ENCODE measurements at regions not wholly inside any gene's neighbourhood (a gene's known extent, or its start where the extent isn't known, plus 50 kb on each side); places are given as distances from the start of the nearest gene placed in this dataset.

- TF ChIP-seq TEAD4 (IDR thresholded peaks at IDR 0.05) (no peak), REST (IDR thresholded peaks at IDR 0.05; ENCODE audit: low read depth) (no peak), EGR1 (IDR thresholded peaks at IDR 0.05) (no peak)
These were observed 71.8 kb downstream of the TM2D3 start for GRCh38 chr15:101580431-101580830.
